ENCODE measurements at regions not wholly inside any gene's neighbourhood (a gene's known extent, or its start where the extent isn't known, plus 50 kb on each side); places are given as distances from the start of the nearest gene placed in this dataset.
"Not testable (repeated sequence)": the region's sequence is repeated elsewhere in the genome, so short reads cannot be mapped to it uniquely, and the experiment has no call there.

DNA sequence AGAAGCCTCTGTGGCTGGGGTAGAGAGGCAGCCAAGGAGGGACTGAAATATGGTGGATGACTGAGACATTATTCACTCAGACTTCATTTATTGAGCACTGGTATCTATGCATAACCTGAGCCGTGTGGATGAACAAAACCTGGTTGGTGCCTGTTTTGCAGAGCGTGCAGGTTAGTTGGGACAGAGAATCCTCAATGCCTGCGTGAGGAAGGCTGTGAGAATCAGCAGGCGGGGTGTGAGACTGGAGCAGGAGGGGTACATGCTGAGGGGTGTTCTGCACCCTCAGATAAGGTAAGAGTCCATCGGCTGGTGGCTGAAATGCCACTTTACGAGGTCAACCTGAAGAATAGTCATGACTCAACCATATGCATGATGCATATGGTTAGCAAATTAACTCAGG lies 271.6 kb downstream of the MED10 start:
- no peak for DNase-seq

DNA sequence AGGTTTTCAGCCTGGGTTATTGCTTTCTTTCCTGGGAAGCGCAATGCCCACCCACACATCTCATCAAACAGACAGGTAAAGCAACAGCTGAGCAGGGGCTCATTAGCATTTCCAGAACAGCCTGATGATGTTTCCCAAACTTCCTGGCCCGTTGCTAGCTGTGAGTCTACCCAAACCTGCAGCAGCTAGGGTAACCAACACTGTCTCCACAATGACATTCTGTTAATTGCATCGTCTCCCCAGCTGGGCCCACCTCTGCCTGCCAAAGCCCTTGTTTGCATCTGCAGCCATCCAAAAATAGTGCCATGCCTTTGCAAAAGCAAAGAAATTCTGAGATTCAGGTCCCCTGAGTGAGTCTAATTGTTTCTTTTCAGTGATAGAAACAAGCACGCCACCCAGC lies 273.0 kb downstream of the MED10 start:
- no peak for DNase-seq

DNA sequence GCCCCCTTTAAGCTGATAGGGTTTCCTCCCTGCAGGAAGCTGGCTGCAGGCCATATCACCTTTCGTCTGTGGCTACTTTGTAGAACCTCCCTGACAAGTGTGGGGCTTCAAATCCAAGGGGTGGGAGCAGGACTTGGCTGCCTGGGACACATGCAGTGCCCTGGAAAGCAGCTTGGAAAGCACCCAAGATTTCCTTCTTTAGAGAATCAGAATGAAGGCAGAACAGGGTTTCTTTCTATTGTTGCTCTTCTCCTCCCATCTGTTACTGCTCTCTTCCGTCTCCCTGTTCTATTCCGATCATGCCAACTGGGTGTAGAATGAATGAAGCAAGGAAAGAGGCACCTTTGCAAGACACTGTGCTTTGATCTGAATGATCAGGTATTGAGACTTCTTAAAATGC lies 282.2 kb downstream of the MED10 start:
- no peak for DNase-seq

DNA sequence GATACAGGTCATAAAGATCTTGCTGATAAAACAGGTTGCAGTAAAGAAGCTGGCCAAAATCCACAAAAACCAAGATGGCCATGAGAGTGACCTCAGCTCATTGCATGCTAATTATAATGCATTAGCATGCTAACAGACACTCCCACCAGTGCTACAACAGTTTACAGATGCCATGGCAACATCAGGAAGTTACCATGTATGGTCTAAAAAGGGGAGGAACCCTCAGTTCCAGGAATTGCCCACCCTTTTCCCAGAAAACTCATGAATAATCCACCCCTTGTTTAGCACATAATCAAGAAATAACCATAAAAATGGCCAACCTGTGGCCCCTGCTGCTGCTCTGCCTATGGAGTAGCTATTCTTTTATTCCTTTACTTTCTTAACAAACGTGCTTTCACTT lies 284.2 kb downstream of the MED10 start:
- not testable (repeated sequence) for DNase-seq

DNA sequence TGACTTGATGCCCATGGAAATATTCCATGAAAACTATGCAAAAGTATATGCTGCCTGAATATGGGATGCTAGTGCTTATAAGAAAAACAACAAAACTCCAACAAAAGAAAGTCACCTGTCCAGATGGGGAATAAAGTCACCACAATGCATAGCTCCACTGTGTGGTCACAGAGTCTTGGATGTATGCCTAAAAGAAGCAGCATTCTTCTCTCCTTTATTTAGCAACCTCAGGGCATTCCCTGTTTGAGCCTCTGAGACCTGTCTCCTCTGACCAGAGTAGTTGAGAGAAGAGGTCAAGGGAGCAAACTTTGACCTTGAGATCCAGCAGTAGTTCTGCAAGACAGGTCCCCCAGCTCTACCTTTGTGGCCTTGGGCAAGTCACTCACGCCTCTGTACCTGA lies 287.5 kb downstream of the MED10 start:
- no peak for DNase-seq

DNA sequence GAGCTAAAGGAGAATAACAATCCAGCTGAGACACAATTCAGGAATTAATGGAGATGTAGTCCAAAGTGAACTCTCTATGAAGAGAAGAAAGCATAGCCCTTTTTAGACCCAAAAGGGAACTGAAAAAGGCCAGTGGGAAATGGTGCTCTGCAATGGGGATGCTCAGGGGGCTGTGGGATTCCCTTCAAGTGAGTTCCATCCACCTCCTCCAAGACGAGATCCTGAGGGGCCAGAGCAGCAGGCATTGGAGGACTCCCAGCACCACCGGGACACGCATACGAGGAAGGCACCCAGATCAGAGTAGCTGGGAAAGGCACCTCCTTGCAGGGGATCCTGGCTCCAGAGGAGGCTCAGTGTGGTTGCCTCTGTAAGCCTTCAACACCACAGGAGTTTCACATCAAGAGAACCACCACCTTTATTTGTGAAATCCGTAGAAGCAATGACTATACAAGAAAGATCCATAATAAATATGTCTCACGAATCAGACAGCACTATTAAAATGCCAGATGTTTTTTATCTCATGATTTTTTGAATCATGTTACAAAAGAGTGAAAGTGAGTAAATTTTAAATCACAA lies 288.2 kb downstream of the MED10 start:
- no peak for DNase-seq

DNA sequence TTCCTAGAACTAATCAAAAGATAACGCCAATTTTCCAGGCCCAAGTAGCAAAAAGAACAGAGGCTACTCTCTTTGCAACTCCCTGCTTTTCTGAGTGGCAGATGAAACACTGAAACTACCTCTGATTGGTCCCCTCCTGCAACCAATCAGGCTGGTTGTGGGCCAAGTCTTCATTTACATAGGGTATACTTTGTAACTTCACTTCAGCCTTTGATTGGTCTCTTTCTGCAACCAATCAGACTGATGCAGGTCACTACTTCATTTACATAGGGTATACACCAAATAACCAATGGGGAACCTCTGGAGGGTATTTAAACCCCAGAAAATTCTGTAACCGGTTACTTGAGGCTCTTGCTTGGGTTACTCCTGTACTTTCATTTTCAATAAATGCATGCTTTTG lies 289.6 kb downstream of the MED10 start:
- no peak for DNase-seq

DNA sequence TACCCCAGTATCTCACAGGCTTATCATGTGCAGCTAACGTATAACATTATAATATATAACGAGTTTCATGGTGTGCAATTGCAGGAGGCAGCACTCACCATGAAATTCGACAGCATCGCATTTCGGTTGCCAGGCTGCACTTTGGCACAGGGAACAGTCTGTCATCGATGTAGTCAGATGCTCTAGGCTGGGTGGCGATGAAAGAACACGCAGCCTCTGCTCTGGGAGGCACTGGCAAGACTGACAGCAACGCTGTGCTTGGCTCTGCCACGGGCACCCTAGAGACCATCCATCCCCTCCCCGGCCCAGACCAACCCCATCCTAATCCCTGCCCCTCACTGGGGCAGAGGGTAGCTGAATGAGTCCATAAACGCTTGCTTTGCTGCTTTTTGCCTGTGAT lies 290.8 kb downstream of the MED10 start:
- no peak for DNase-seq

DNA sequence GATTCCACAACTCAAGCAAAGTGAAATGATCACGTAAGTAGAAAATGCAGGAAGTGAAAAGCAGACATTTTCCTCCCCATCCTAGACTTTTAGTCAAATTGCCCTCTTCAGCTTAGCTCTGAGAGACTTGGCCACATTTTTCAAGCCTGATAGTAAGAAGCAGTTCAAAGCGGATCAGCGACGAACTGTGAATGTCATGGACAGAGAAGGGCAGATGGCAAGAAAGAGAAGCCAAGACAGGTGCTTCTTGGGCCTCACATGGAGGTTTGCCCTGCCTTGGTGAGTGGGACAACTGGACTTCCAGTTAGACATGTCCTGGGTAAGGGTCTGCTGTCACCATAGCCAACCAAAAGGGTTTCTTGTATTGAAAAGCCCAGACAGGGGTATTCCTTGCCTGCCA lies 291.5 kb downstream of the MED10 start:
- no peak for DNase-seq

DNA sequence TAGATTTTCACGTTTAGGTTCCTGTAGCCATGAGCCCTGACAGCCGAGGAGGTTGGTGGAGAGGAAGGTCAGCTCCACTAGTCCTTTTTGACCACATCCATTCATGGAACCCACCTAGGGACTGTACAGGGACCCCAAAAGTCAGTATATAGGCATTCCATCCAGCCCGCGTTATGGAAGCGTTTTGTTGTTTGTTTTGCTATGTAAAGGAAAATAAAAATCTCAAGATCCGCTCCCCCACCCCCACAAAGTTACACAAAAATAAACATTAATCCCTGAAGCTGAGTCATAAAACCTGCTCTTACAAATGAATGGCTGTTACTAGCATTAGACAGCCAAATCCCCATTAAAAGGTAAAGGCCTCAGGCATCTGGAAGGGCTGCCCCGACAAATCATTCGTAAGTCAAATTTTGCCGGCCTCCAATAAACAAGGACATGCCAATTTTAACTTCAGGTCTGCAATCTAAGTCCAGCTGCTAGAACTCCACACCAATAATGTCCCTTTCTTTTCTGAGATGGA lies 292.9 kb downstream of the MED10 start:
- no peak for DNase-seq

DNA sequence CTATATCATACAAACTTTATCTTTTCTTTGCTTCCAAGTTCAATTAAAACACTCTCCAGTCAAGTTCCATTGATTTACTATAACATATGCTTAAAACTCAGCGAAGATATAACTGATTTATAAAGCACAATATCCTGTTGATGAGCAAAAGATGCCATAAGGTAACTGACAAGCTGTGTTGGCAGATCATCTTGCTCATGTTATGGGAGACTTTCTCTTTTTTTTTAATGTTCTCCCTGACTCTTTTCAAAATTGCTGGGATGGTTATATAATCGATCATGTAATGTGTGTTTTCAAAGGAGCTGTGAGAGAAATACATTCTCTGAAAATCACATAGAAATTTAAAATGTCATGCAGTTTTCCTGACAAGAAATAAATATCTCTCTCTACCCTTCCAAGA lies 293.5 kb downstream of the MED10 start:
- DNase-seq: no peak

DNA sequence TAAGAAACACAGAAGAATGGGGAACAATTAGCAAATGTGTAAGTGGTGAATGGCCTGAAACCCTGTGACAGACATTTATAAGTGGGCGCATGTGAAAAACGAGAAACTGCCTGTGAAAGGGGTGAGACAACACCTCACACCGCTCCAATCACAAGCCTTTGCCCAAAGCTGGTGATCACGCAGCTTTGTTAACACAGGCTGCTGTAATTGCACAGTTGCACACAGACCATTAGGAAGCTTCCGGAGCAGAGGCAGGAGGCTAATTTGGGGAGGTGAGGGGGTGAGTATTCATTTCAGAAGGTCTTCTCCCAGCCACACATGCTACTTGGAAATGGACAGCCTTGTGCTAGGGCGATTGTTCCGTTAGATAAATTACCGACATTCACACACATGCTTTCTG lies 294.0 kb downstream of the MED10 start:
- DNase-seq: no peak

DNA sequence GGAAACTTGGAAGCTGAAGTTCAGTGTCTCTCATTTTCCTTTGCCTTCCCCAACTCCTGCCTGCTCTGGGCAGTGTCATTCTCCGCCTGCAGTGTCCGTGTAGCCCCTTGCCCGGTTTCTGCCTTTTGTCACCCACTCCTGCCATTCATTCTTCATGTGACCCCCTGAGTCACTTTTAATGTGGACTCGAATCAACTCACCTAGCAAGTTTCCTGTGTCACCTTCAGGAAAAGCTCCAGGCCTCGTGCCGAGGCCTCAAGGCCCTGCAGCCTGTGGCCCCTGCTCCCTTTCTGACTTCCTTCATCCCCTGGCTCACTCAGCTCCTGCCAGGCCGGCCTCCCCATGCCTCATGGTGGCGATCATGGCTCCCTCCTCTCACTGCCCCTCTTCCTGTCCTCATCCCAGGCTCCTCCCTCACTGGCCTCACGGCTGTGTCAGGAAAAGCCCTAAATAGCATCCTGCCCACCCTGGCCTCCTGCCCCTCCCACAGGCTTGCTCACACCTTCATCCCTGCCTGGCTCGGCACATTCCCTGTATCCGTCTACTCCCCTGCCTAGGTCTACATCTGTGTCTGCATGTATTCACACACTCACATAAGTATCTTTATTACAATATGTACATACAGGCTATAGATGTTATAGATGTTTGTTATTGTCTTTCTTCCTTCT lies 294.9 kb downstream of the MED10 start:
- DNase-seq: no peak

DNA sequence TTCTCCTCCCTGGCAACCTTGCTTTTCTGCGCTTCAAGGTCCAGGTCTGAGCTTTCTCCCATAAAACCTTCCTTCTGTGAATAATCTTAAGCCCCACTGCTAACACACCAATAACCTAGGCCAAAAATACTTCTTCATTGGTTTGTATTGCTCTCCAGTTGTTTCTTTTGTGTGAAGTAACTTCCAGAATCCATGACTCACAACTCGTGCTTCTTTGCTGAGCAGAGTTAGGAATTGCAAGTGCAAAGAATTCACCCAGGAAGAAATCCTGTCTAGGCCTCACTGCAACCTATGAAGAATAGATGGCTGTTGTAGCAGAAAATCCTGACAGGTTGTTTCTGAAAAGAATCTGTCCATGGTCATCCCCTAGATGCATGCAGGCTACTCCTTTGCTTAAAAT lies 295.7 kb downstream of the MED10 start:
- no peak for DNase-seq

DNA sequence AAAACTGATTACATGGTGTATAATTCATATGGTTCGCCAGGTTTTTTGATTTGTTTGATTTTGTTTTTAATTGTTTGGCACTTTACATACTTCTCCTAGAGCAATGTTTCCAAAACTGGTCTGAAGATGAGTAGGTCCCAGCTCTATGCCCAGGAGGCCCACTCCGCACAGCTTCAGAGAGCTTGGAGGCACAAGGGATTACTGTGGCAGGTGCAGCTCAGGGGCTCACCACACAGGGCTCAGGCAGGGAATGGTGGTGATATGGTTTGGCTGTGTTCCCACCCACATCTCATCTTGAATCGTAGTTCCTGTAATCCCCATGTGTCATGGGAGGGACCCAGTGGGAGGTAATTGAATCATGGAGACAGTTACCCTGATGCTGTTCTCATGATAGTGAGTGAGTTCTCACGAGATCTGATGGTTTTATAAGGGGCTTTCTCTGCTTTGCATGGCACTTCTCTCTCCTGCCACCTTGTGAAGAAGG lies 296.6 kb downstream of the MED10 start:
- DNase-seq: no peak

DNA sequence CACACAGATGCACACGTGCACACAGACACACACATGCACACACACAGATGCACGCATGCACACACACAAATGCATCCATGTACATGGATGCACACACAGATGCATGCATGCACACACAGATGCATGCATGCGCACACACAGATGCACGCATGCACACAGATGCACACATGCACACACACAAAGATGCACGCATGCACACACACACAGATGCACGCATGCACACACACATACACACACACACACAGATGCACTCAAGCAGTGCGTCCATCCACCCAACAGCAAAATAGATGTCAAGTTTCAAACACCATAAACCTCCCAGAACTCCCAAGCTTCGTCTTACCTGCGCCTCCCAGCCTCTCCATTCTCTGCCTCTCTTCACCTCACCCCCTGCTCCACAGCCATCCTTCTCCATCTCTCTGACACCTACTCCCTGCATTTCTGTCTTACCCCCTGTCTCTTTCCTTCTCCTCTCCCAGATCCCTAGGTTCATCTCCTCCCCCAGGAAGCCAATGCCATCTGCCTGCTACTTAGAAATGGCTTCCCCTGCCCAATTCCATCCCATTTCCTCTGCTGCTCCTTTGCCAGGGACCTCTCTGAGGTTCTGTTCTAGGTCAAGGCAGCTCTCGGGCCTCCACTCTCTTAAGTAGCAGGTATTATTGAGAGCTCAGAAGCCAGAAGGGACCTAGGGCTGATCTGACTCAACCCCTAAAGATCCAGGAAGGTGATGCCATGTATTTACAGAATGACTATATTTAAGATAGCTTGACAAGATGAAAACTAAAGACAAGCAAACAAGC lies 297.2 kb downstream of the MED10 start:
- no peak for DNase-seq

DNA sequence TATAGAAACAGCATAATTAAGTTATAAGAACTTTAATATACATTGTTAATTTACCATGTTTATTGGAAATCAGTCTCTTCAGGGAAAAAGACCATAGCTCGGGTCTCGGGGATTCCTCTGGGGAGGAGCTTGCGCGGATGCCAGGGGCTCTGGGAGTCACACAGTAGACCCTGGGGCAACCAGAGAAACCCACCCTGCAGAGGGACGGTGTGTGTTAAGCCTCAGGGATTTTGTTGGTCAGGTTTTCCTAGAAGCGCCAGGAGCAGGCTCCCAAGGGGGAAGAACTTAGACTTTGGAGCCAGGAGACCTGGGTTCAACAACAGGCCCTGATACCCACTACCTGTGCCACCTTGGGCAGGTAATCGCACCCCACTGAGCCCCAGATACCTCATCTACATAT lies 297.9 kb downstream of the MED10 start:
- no peak for DNase-seq

DNA sequence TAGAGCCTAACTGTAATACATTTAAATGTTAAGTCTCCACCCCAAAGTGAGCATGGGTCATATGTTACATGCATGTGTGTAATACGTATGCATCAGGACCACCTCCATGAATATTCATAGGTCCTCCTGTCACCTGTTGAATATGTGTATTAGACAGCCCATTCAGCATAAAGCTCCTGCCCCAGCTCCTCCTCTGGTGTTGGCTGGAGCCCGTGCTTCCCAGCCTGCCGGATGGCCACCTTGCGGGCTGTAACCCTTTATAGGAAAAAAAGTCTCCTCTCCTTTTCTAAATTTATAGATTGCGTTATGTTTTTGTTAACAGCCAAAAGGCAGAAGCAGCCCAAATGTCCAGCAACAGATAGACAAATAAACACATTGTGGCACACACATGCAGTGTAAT lies 299.5 kb downstream of the MED10 start:
- DNase-seq: no peak

DNA sequence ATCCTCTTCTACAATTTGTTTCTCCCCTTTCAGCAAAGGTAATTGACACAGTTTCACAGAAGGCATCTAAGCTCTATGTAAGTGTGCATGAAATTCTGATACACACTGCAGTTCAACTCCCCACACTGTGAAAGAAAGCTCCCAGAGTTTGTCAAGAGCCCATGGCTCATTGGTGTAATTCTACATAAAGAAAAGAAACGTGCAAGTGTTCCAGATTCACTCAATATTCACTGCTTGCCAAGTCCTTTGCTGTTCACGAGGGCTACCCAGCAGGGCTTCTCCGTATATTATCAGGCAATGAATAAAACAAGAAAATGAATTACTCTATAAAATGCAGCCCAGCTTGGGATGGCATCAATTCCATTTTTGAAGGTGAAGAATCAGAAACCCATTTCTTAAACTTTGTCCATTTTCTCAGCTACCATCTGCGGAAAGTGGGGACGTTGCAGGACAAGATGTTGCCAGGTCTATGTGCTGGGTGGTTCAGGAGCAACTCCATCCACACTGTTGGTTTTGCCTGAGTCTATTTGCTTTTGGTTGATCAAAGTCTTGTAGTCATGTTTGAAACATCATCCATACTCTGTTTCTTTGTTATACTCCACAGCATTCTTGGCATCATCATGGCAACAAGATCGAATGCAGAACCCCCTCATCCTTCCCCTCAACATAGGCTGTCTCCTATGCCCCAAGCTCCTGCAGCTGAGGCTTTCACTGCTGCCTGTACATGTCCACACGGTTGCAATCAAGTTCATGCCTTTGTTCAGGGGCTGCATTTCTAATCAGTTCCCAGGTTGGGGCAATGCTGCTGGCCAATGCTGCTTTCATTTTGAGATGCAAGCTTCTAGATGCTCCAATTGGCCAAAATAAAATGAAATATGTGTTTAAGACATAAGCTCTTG lies 301.8 kb downstream of the MED10 start:
- DNase-seq: no peak

DNA sequence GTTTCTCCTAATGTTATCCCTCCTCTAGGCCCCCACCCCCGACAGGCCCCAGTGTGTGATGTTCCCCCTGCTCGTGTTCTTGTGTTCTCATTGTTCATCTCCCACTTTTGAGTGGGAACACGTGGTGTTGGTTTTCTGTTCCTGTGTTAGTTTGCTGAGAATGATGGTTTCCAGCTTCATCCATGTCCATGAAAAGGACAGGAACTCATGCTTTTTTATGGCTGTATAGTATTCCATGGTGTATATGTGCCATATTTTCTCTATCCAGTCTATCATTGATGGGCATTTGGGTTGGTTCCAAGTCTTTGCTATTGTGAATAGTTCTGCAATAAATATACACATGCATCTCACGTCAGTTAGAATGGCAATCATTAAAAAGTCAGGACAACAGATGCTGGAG lies 305.9 kb downstream of the MED10 start:
- DNase-seq: not testable (repeated sequence)

DNA sequence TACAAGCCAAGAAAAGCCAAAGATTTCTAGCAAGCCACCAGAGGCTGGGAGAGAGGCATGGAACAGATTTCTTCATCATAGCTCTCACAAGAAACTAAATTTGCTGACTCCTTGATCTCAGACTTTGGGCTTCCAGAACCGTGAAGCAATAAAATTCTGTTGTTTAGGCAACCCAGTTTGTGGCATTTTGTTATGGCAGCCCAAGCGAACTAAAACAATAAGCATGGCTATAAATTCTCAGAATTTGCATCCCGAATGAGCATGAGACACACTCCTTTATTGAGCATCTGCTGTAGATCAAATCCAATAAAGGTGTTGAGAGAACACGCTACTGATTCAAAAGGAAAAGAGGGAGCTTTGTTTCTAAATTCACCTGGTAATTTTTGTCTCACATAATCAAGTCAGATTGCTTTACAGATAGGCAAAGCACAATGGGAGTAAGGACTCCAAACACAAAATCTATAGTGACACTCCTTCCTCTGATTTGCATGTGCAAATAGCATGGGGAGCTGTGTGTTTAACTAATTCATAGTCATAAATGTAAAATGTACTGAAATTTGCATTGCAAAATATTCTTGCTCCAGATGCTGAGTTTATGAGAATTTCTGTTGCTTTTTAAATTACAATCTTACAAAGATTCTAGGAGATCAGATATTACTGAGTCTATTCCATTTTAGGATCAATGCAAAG lies 308.7 kb downstream of the MED10 start:
- DNase-seq: no peak

DNA sequence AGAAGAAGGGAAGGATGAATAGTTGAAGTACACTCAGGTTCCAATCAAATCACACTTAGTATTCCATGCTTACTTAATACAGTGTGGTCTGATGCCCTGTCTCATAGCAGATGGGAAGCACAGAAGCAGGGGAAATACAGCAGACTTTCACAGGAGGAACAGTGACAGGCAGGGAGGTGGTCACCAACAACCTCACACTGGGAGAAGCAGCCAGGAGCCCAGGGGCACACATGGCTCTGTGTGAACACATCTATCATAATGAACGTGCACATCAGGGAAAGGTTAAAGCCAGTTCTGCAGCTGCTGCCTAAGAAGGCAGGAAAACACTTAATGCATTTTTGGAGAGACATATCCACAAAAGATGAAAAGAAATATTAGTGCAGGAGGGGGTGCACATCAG lies 312.3 kb downstream of the MED10 start:
- DNase-seq: no peak
